ENCODE measurements at regions not wholly inside any gene's neighbourhood (a gene's known extent, or its start where the extent isn't known, plus 50 kb on each side); places are given as distances from the start of the nearest gene placed in this dataset.
"Not testable (repeated sequence)": the region's sequence is repeated elsewhere in the genome, so short reads cannot be mapped to it uniquely, and the experiment has no call there.

DNA sequence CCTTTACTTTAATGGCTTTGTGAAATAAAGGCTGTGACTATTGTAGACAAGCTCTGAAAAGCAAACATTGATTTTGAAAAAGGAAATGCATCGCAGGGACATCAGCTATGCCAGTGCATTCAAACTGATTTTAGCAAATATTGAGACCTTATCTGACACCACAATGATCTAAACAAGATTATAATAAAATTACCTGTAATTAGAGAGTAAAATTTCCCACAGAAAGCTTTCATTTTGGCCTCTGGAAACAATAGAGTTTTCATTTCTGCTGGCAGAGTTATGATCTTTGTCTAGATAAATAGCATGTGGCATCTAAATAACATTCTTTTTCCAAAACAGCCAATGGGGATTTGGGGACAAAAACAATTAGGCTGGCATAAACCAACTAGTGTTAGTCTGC, 650.4 kb upstream of the PRMT6 start:
- no peak overlapping the region for H3K4me3 ChIP-seq (ENCODE audit: low read depth, low read length)
- no peak for DNase-seq (ENCODE audit: low read depth, low spot score)
- in situ Hi-C loops (cut with HindIII; ENCODE audit: low sequenced_read_pairs), result no loop called here
- TF ChIP-seq, protein P1, sequence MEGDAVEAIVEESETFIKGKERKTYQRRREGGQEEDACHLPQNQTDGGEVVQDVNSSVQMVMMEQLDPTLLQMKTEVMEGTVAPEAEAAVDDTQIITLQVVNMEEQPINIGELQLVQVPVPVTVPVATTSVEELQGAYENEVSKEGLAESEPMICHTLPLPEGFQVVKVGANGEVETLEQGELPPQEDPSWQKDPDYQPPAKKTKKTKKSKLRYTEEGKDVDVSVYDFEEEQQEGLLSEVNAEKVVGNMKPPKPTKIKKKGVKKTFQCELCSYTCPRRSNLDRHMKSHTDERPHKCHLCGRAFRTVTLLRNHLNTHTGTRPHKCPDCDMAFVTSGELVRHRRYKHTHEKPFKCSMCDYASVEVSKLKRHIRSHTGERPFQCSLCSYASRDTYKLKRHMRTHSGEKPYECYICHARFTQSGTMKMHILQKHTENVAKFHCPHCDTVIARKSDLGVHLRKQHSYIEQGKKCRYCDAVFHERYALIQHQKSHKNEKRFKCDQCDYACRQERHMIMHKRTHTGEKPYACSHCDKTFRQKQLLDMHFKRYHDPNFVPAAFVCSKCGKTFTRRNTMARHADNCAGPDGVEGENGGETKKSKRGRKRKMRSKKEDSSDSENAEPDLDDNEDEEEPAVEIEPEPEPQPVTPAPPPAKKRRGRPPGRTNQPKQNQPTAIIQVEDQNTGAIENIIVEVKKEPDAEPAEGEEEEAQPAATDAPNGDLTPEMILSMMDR (IDR thresholded peaks at IDR 0.05; ENCODE audit: low read depth, low read length), result no peak

DNA sequence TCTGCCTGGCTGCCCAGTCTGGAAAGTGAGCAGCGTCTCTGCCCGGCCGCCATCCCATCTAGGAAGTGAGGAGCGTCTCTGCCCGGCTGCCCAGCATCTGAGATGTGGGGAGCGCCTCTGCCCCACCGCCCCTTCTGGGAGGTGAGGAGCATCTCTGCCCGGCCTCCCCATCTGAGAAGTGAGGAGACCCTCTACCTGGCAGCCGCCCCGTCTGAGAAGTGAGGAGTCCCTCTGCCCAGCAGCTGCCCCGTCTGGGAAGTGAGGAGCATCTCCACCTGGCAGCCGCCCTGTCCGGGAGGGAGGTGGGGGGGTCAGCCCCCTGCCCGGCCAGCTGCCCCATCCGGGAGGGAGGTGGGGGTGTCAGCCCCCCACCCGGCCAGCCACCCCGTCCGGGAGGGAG, 644.2 kb upstream of the PRMT6 start:
- H3K4me3 ChIP-seq (ENCODE audit: low read depth, low read length); in situ Hi-C loops (cut with HindIII; ENCODE audit: low sequenced_read_pairs); DNase-seq (ENCODE audit: low read depth, low spot score): not testable (repeated sequence)

DNA sequence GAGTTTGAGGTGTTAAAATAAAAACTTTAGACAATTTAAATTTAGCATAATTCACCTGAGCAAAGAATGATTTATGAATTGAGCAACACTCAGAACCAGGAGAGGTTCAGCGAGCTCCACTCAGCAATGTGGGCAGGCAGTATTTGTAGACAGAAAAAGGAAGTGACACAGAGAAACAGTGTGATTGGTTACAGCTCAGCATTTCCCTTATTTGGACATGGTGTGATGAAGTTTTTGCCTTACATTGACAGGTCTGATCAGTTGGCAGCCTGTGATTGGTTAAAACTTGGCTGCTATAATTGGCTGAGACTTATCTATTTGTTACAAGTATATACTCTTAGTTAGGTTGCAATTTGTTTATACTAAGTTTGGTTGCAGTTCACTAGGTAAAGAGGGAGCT, 621.2 kb upstream of the PRMT6 start:
- TF ChIP-seq, protein P1 (IDR thresholded peaks at IDR 0.05; ENCODE audit: low read depth, low read length), result no peak
- in situ Hi-C loops (cut with HindIII; ENCODE audit: low sequenced_read_pairs), result no loop called here
- DNase-seq (ENCODE audit: low read depth, low spot score), result no peak
- no peak overlapping the region for H3K4me3 ChIP-seq (ENCODE audit: low read depth, low read length)

DNA sequence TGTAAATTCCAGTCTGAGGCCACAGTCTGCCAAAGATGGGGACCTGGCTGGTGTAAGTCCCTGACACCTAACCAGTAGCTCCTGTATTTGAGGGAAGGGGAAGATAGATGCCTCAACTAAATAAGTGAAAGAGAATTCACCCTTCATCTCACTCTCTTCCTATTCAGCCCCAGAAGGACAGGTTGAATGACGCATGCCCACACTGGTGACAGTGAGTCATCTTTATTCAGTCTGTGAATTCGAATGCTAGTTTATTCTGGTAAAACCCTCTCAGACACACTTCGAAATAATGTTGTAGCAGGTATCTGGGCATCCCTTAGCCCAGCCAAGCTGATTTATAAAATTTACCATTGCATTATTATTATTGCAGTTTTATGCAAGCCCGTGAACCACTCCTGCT, 617.0 kb upstream of the PRMT6 start:
- in situ Hi-C loops (cut with HindIII; ENCODE audit: low sequenced_read_pairs), result no loop called here
- no peak for DNase-seq (ENCODE audit: low read depth, low spot score)
- H3K4me3 ChIP-seq (ENCODE audit: low read depth, low read length), result no peak overlapping the region
- TF ChIP-seq, protein P1 (IDR thresholded peaks at IDR 0.05; ENCODE audit: low read depth, low read length), result no peak

DNA sequence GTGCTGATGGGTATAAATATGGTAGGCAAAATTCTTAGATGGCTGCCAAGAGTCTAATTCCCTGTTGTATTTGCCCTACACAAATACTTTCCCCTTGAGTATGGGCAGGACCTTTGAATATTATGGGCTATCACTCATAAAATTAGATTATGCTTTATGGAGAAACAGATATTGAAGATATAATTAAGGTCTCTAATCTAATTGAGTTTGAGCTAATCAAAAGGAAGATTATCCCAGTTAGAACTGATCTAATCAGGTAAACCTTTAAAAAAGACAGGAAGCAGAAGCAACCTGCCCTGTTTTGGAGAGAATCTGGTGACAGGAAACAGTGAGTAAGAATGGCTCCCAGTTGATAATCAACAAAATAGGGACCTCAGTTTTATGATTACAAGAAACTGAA, 609.0 kb upstream of the PRMT6 start:
- DNase-seq (ENCODE audit: low read depth, low spot score), result no peak
- TF ChIP-seq, protein P1 (IDR thresholded peaks at IDR 0.05; ENCODE audit: low read depth, low read length), result no peak
- H3K4me3 ChIP-seq (ENCODE audit: low read depth, low read length), result no peak overlapping the region
- in situ Hi-C loops (cut with HindIII; ENCODE audit: low sequenced_read_pairs), result no loop called here

DNA sequence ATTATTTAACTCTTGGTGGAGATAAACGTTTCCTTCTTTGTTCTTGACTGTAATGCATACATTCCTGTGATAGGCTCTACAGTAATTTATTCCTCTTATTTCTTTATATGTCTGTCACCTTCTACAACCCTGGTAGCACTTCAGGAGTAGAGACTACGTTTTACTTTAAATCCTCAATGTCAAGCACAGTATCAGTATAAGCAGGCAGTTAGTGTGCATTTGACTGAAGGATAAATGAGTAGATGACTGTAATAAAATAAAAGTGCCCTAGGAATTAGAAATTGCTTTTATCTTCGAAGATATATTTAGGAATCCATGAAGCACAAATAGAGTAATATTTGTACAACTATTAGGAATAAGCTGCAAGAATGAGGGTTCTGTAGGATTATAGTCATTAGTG, 599.6 kb upstream of the PRMT6 start:
- no peak for DNase-seq (ENCODE audit: low read depth, low spot score)

DNA sequence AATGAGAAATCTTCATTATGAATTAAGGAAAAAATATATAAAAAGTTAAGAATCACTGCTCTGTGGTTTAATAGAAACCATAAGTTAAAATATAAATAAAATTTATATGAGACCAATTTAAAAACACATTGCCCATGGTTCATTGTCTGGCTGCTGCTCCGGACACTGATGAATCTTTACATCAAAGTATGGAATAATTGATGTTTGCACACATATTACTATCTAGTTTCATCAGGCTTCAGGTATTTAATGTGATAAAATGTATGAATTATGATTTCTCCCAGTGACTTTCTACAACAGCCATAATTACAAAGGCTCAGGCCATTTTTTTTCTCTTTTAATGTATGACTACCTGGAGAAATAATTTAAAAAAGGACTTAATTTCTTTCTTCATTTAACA, 599.1 kb upstream of the PRMT6 start:
- TF ChIP-seq, protein P1 (IDR thresholded peaks at IDR 0.05; ENCODE audit: low read depth, low read length), result no peak
- in situ Hi-C loops (cut with HindIII; ENCODE audit: low sequenced_read_pairs), result no loop called here

More for the DNA sequence above, 599.6 kb upstream of the PRMT6 start:
- TF ChIP-seq, protein P1 (IDR thresholded peaks at IDR 0.05; ENCODE audit: low read depth, low read length), result no peak
- no peak overlapping the region for H3K4me3 ChIP-seq (ENCODE audit: low read depth, low read length)
- in situ Hi-C loops (cut with HindIII; ENCODE audit: low sequenced_read_pairs), result no loop called here

More for the DNA sequence above, 599.1 kb upstream of the PRMT6 start:
- DNase-seq (ENCODE audit: low read depth, low spot score), result no peak
- no peak overlapping the region for H3K4me3 ChIP-seq (ENCODE audit: low read depth, low read length)

Data from astrocyte of the spinal cord (primary cell).